T47D (cell line): ENCODE measurements at regions not wholly inside any gene's neighbourhood (a gene's known extent, or its start where the extent isn't known, plus 50 kb on each side); places are given as distances from the start of the nearest gene placed in this dataset.
A peak's percentile ranks its signal among the peaks of the same experiment; 100 is the strongest.

ENCODE experiments used
- DNase-seq, 2 experiments: peaks; one replicate each; pipeline versions ENCODE4 v3.0.0 to v3.0.0-alpha.2; 2011 to 2012; ENCODE audit warnings: low read depth in 1 of 2, low spot score in 1 of 2
- JUND ChIP-seq: IDR thresholded peaks from 2 replicates; pipeline ENCODE4 v1.6.1; 2012; ENCODE audit warnings: low read depth
- in situ Hi-C: cut with HindIII; loops from 2 replicates; pipeline ENCODE4 v1.10.0; 2016; ENCODE audit warnings: low sequenced_read_pairs, low pct_unique_long_range_greater_than_20kb

- in situ Hi-C loops: no loop called here
- DNase-seq: no peak
- no peak for TF ChIP-seq JUND
Observed at GRCh38 chr1:101331794-101332193, 95.0 kb downstream of the S1PR1 start.

- TF ChIP-seq JUND: no peak
- in situ Hi-C loops: no loop called here
- DNase-seq: no peak
Observed at GRCh38 chr1:101332633-101333032, 95.8 kb downstream of the S1PR1 start.

GRCh38 chr1:101333186-101333585, 96.4 kb downstream of the S1PR1 start:
- DNase-seq: no peak
- in situ Hi-C loops: no loop called here
- no peak for TF ChIP-seq JUND

GRCh38 chr1:101337968-101338367, 101.1 kb downstream of the S1PR1 start:
- TF ChIP-seq JUND: no peak
- in situ Hi-C loops: no loop called here

GRCh38 chr1:101338714-101339430, 102.1 kb downstream of the S1PR1 start:
- DNase-seq: no peak
- in situ Hi-C loops: no loop called here
- TF ChIP-seq JUND: no peak

More at GRCh38 chr1:101337968-101338367, 101.1 kb downstream of the S1PR1 start:
- DNase-seq: no peak

GRCh38 chr1:101344745-101345144, 107.9 kb downstream of the S1PR1 start:
- in situ Hi-C loops: no loop called here
- DNase-seq: no peak
- TF ChIP-seq JUND: no peak

GRCh38 chr1:101346419-101346818, 109.6 kb downstream of the S1PR1 start:
- in situ Hi-C loops: no loop called here
- no peak for DNase-seq
- TF ChIP-seq JUND: no peak

GRCh38 chr1:101356013-101356412, 119.2 kb downstream of the S1PR1 start:
- in situ Hi-C loops: no loop called here
- no peak for DNase-seq
- TF ChIP-seq JUND: no peak

GRCh38 chr1:101356604-101357443, 120.0 kb downstream of the S1PR1 start:
- DNase-seq: no peak
- in situ Hi-C loops: no loop called here
- TF ChIP-seq JUND: no peak

- in situ Hi-C loops: no loop called here
- DNase-seq: peak; percentile 63 to 80
- no peak for TF ChIP-seq JUND
Observed at GRCh38 chr1:101357444-101357986, 120.7 kb downstream of the S1PR1 start.

GRCh38 chr1:101360506-101360905, 123.7 kb downstream of the S1PR1 start:
- in situ Hi-C loops: no loop called here
- no peak for DNase-seq
- no peak for TF ChIP-seq JUND

- in situ Hi-C loops: no loop called here
- TF ChIP-seq JUND: no peak
- DNase-seq: no peak
Observed at GRCh38 chr1:101363891-101364318, 127.1 kb downstream of the S1PR1 start.

- DNase-seq: no peak
- in situ Hi-C loops: no loop called here
- TF ChIP-seq JUND: no peak
Observed at GRCh38 chr1:101364370-101365120, 127.7 kb downstream of the S1PR1 start.
